Fibroblast of skin of left biceps (primary cell): ENCODE measurements at regions not wholly inside any gene's neighbourhood (a gene's known extent, or its start where the extent isn't known, plus 50 kb on each side); places are given as distances from the start of the nearest gene placed in this dataset.
A peak's percentile ranks its signal among the peaks of the same experiment; 100 is the strongest.
"Not testable (repeated sequence)": the region's sequence is repeated elsewhere in the genome, so short reads cannot be mapped to it uniquely, and the experiment has no call there.

Source experiments
- DNase-seq, 2 experiments: peaks; one replicate each; pipeline ENCODE4 v3.0.0-alpha.2; 2013; ENCODE audit warnings: low read depth in 2 of 2

- DNase-seq: no peak
Observed at GRCh38 chr17:36845916-36846315, 91.4 kb upstream of the LHX1 start.

DNA sequence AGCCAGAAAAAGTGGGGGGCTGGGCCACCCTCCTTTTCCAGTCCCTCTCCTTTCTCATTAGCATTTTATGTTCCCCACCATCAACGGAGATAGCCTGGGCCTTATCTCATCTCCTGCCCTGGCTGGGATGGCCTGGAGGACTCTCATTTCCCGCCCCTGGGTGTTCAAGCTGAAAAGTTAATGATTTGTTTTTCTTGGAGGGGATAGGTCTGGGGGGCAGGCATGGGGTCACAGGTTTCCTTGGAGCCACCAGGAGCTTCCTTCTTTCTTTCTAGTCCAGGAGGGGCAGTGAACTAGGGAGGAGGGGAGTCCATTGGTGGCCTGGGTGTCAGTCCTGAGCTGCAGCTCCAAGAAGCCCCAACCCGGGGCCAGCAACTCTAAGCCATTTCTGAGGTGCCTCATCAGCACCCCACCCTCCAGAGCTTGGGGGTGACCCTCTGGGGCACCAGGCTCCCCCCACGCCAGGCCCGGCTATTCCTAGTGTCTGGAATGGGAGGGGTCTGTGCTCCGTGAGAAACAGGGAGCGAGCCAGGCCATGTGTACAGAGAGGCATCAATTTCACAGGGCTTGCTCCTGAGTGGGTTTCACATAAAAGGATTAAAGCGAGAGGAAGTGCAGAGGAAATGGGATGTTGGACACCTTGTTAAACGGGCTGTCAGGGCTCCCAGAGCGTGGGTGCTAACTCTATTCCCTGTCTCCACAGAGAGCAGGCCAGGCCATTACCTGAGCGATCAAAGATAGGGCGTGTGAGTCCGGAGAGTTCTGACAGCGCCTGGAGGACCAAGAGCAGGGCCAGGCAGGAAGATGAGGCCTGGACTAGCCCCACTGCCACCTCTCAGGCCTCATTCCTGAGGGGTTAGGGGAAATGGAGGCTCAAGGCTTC, 90.6 kb upstream of the LHX1 start:
- DNase-seq: no peak

- DNase-seq: no peak
Observed at GRCh38 chr17:36848008-36848902, 89.0 kb upstream of the LHX1 start.

GRCh38 chr17:36849020-36849419, 88.3 kb upstream of the LHX1 start:
- not testable (repeated sequence) for DNase-seq

DNA sequence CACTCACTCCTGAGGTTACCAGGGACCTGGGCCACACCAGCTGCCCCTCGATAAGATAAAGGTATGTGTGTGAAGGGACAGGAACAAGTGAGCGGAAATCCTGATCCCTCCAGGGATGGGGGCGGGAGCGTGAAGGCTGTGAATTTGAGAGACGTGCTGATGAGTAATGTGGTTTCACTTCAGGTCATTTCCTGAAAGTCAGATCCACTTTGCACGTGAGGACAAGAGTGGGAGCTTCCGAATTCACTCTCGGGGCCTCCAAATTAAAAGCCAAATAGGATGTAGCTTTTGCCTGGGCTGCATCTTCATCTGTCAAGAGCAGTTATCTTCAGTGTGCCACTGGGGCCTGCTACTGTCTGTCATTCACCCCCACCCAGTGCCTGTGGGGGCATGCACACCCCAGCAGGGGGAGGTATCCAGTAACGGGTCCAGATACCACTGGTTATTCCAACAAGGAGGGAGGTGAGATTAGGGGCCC, 87.4 kb upstream of the LHX1 start:
- peak; percentile 16 to 29 for DNase-seq

- DNase-seq: peak; percentile 30 to 36
Observed at GRCh38 chr17:36850790-36851189, 86.5 kb upstream of the LHX1 start.

GRCh38 chr17:36851250-36851649, 86.0 kb upstream of the LHX1 start:
- DNase-seq: no peak

GRCh38 chr17:36852478-36852877, 84.8 kb upstream of the LHX1 start:
- DNase-seq: not testable (repeated sequence)

DNA sequence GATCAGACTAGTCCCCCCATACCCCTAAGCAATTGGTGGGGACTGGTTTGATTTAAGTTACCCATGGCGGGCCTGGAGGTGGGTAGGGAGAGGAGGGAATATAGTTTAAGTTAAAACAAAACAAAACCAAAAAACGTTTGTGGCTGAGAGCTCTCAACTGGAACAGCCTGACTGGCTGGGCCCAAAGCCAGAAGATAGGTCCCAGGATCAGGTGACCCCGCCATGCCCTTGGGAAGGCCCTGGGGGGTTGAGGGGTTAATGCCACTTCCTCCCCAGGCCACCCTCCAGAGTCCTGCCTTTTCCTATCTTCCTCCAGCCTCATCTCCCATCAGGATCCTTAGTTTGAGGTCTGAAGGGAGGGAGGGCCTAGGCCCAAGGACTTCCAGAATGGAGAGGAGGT, 82.3 kb upstream of the LHX1 start:
- DNase-seq: no peak

DNA sequence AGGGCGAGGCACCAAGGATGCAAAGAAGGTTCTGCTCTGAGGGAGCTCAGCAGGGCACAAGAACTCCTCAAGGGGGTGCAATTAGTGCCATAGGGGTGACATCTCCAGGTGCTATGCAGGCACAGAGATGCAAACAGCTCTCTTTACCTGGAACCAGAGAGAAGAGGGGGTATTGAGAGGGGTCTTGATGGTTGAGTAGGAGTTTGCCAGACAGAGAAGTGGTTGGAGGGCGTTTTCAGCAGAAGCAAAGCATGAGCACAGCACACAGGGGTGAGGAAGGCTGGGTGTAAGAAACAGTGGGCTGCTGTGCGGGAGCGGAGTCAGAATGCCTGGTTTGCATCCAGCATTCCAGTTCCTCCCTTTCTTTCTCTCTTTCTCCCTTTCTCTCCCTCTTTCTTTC, 81.8 kb upstream of the LHX1 start:
- DNase-seq: no peak

- DNase-seq: no peak
Observed at GRCh38 chr17:36856222-36856621, 81.1 kb upstream of the LHX1 start.

DNA sequence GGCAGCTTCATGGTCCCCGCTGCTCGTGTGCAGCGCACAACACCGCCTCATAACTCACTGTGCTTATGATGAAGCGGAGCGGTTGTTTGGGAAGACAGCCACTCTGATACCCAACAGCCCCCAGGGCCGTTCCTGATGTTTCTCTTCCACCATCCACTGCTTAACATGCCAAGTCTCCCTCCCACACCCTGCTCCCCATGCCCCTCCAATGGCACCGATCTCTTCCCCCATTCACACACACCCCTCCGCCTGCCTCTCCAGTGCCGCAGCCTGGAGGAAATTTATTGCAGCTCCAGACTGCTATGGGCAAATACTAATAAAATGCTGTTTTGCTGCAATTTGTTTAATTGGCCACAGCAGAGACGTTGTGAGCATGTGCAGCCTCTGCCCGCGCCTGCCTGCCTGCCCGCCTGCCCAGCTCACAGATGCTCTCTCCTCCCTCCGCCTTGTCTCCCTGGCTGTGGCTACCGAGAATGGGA, 80.3 kb upstream of the LHX1 start:
- no peak for DNase-seq

GRCh38 chr17:36857698-36858097, 79.6 kb upstream of the LHX1 start:
- DNase-seq: no peak

DNA sequence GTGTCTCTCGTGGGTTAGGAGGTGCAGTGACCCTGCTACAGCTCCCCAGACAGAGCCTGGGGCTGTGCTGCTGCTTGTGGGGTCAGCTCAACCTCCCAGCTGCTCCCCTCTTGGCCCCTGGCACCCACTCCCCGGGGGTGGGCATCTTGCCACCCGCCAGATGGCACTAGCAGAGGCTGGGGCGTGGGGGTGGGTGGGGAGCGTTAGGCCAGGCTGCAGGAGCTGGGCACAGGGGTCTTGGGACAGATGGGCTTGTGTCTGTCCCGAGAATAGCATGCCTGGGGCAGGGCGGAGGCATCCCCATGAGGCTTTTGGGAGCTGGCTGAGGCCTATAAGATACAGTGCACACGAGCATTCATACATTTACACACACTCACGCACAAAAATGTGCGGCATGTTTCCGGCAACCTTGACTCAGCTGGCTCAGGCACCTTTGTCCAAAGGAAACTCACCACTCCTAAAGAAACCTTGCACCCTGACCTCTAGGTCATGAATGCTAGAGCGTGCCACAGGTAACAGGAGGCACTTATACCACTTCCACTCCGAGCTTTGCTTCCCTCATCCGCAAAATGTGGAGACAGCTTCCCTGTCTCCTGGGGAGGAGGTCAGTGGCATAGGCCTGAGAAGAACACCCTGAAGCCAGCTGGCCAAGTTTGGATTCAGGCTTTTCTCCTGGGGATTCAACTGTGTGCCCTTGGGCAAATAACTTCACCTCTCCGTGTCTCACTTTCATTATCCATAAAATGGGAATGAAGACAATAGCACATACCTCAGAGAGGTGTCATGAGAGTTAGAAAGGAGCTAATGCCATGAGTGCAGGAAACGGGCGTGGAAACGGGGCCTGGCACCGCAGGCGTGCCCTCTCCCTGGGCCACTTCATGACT, 78.9 kb upstream of the LHX1 start:
- no peak for DNase-seq

DNA sequence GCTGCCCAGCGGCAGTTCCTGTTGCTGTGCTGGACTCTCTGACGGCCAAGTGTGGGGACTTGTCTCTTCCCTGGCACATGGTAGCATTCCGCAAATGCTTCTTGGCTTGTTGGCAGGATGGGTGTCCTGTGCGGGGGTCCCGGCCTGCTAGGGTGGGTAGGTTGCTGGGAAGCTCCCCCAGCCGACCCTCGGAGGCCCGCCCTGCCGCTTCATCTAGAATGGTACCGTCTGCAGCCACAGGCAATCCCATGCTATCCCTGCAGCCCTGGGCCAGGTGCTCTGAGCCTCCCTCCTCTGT, 78.3 kb upstream of the LHX1 start:
- DNase-seq: no peak

GRCh38 chr17:36859706-36860105, 77.6 kb upstream of the LHX1 start:
- no peak for DNase-seq

GRCh38 chr17:36861531-36861930, 75.7 kb upstream of the LHX1 start:
- DNase-seq: no peak

DNA sequence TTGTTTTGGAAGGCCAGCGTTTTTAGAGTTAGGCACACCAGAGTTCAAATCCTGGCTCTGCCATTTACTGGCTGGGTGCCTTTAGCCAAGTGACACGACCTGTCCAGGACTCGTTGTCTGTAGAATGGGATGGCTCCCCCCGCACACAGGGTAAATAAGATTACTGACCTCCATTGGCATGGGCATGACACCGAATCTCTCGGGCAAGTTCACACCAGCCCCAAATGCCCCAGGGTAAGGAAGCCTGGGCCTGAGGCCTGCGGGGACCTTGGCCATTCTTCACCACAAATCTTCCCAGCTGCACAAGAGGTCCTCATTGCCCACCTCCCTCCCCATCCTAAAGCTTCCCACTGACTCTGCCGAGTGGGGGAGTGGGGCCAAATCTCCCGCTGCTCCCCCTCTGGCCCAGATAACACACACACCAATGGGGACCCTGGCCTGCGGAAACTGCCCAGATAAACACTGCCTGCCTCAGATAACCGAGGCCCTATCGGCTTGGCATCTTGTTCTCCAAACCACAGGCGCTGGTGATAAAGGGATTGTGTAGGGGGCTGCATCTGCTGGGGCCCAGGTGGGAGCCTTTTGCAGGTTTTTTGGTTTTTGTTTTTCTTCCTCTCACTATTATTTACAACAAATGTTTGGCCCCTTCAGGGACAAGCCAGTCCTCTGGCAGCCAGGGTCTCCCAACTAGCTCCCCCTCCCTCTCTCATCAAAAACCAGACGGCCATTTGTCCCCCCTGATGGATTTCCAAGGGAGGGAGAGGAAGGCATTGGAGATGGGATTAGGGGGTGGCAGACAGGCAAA, 75.0 kb upstream of the LHX1 start:
- no peak for DNase-seq

- no peak for DNase-seq
Observed at GRCh38 chr17:36863131-36863530, 74.1 kb upstream of the LHX1 start.

DNA sequence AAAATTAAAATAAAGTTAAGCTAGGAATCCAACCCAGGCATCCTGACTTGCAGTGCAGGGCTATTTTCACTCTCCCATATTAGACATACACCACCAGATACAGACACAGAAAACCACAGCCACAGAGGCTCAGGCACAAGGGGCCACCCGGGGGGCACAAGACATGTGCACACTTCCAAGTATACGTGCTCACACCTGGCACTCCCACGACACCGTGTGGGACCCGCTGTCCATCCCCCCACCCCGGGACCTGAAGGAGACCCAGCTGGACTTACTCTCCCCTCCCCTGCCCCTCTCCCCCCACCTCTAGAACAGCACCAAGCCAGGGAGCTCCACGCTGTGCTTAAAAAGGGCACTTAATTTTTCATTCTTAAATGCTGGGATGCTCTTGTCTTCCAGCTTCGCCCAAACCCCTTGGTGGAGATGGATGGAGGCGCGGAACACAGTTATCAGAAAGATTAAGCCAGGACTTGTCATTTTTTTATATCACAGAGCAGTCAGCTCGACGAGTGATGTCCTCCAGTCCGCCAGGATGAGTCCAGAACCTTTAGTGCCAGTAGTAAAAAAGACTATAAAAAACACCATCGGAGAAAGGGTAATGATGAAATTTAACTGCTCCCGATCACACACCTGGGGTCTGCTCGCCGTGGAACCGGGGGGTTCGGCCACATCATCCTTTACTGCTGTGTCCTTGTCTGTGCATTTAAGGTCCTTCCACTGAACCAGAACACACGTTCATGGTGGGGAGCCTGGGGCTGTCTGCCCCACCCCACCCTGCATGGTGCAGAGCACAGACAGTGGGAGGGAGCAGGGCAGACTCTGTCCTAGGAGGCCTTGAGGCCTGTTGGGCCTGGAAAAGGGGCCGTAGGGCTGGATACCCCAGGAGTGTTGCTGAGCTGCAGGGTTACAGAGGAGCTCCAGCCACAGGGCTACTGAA, 73.3 kb upstream of the LHX1 start:
- no peak for DNase-seq
